NCI-H1694 (cell line): ENCODE measurements at regions not wholly inside any gene's neighbourhood (a gene's known extent, or its start where the extent isn't known, plus 50 kb on each side); places are given as distances from the start of the nearest gene placed in this dataset.
"Not testable (repeated sequence)": the region's sequence is repeated elsewhere in the genome, so short reads cannot be mapped to it uniquely, and the experiment has no call there.

ENCODE experiments used
- DNase-seq: peaks from one replicate; lab custom pipeline; 2025; lab: John Stamatoyannopoulos, UW

DNA sequence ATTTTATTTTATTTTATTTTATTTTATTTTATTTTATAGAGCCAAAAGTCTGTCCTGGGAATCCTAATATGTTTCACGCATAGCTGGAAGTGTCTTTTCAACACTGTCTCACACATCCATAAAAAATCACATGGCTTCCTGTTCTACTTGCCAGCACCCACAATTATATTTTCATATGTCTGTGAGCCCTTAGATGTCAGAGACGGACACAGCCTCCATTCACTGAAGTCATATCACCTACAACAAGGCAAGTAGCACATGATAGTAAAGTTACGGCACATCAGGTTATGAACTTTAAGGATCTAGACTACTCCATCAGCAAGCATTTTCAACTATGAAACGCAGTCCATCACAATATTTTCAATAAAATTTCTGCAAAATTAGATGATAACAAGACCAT, 168.4 kb downstream of the ZIC4 start:
- no peak for DNase-seq

- DNase-seq, result not testable (repeated sequence)
Measured at GRCh38 chr3:147231980-147232379, 174.4 kb downstream of the ZIC4 start.

DNA sequence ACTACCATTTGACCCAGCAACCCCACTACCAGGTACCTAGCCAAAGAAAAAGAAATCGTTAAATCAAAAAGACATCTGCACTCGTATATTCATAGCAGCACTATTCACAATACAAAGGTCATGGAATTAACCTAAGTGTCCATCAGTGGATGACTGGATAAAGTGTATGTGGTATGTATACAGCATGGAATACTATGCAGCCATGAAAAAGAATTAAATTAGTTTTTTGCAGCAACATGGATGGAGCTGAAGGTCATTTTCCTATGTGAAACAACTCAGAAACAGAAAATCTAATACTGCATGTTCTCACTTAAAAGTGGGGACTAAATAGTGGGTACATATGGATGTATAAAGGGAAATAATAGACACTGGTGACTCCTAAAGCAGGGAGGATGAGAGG, 175.2 kb downstream of the ZIC4 start:
- DNase-seq, result no peak

DNA sequence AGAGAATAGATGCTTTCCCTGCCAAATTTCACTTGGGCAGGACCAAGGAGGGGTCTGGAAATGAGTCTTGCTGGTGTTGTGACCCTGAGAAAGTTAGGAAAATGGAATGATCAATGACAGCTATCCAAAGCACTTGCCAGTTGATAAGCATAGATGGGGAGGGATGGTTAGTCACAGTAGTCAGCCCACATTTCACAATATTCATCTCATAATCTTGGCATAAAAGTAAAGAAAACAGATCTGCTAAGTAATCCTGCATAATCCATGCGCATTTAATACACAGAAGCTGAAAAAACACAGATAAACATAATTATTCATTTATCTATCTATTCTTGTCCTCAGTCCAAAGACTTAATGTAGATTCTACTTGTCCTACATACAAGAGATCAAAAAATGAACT, 184.1 kb downstream of the ZIC4 start:
- DNase-seq, result no peak

GRCh38 chr3:147218965-147219364, 187.4 kb downstream of the ZIC4 start:
- DNase-seq, result no peak

GRCh38 chr3:147216143-147216673, 190.1 kb downstream of the ZIC4 start:
- DNase-seq, result no peak

GRCh38 chr3:147215660-147216059, 190.7 kb downstream of the ZIC4 start:
- no peak for DNase-seq

DNA sequence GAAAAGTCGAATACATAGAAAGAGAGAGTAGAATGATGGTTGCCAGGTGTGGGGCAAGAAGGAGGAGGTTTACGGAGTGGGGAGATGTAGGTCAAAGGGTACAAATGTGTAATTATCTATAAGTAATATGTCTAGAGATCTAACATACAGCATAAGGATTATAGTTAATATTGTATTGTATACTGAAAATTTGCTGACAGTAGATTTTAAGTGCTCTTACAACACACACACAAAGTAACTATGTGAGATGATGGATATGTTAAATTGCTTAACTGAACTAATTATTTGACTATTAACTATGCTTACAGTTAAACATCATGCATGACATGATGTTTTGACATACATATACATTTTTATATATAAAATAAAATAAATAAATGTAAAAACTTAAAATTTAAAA, 192.7 kb downstream of the ZIC4 start:
- DNase-seq, result no peak

GRCh38 chr3:147210676-147211075, 195.7 kb downstream of the ZIC4 start:
- no peak for DNase-seq

- DNase-seq, result no peak
Measured at GRCh38 chr3:147201086-147201485, 205.3 kb downstream of the ZIC4 start.

DNA sequence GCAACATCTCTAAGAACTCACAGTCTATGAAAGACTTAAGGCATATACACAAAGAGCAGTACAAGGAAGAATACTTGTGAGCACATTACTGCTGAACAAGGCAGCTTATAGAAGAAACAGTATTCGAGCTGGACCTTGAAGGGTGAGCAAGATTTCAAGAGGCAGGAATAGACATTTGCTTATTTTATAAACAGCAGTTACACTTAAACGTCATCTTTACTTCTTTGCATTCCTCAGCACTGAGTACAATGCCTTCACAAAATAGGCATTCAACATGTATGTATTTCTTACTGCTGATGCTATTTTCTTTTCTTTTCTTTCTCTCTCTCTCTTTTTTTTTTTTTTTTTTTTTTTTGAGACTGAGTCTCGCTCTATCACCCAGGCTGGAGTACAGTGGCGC, 205.8 kb downstream of the ZIC4 start:
- DNase-seq, result no peak

GRCh38 chr3:147197739-147198138, 208.6 kb downstream of the ZIC4 start:
- DNase-seq, result no peak

- no peak for DNase-seq
Measured at GRCh38 chr3:147195887-147196286, 210.5 kb downstream of the ZIC4 start.

- peak; percentile 57 for DNase-seq
Measured at GRCh38 chr3:147191795-147192385, 214.5 kb downstream of the ZIC4 start.

DNA sequence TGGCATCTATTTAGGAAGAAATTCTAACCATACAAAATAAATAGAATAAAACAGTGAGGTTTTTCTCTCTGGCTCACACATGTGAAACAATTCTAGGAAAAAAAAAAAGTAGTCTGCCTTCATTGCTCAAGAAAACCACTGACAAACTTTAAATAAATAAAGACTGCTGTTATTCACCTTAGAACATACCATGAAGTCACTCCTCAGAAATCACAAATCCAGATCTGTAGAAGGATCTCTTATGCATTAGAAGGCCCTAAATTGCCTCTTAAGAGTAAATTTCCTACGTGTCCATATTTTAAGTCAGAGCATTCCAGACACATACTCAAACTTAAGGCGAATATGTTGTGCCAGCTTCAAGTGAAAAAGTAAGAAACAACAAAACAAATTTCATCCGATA, 217.3 kb downstream of the ZIC4 start:
- no peak for DNase-seq

DNA sequence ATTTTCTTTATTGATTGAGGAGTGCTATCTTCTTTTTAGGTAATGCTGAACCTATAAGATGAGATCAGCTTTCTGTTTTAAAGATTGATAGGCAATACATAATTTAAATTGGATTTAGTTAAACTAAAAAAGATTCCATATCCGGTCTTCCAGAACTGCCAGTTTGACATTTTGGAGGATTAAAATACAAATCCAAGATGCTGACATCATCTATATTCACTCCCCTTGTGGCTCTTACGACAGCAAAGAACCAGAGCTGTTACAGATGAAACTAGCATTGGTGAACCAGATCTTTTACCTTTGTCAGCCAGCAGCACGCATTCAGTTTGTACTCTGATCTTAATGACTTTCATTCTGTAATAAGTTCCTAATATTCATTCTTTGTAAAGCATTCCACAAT, 218.7 kb downstream of the ZIC4 start:
- DNase-seq, result no peak

GRCh38 chr3:147185781-147186180, 220.6 kb downstream of the ZIC4 start:
- DNase-seq, result no peak

DNA sequence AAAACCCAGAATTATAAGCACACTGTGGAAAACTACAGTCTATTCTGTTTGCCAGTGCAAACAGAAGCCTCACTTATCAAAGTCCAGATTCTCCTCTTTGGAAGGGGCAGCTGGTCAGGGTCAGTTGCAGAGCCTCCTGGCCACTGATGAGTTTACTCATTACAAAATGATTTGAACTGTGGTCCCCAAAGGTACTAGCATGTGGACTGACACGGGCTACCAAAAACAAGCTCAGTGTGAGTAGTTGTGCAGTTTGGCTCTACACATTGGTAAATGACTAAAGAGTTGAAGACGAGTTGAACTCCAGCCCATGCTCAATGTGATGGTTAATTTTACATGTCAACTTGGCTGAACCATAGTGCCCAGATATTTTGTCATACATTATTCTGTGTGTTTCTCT, 221.5 kb downstream of the ZIC4 start:
- no peak for DNase-seq

DNA sequence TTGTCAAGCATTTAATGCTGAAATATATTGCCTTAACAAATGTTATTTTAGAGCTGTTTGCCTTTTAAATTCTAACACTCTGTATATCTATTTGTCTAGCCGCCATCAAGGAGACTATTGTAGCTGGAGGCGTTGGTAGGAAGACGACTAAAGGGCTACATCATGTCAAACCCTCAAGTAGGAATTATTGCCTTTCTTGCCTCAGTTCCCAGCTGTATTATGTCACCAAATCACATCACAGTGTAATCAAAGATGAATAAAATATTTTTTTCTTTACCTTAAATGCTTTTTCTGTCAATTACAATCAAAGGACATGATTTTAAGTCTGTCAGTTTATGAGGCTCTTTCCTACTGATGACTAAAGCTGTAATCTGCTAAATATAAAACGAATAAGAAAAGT, 233.1 kb downstream of the ZIC4 start:
- DNase-seq, result no peak

DNA sequence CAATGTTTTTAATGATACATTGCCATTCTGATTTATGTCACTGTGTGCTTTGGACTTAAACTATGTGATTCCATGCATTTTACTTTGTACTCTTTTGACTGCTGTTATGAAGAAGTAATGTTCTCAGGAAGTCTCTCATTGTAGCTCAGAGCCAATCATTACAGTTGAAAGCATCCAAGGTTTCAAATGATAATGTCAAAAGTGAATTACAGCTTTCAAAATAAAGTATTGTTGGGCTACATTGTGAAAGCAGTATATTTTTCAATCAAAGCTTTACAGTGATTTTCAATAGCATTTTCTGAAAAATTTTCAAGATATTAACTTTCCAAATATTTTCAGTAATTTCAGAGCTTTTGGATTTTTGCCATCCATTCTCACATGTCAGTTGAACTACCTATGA, 243.6 kb downstream of the ZIC4 start:
- no peak for DNase-seq

DNA sequence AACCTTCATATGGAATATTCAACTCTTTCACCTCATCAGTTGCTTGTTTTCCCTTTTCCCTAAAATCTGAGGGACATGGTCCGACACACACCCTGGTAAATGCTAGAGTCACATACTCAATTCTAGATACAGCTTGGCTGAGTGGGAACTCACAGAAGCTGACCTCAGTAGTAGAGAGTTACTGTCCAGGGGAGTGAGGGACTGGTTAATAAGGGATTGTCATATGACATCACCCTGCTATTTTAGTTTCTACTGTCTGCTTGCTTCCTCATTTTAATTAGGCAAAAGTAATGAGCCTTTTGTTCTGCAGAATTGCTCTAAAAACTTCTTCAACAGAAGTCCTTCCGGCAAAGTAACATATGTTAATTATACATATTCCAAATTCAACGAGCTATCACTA, 244.5 kb downstream of the ZIC4 start:
- DNase-seq, result no peak

GRCh38 chr3:147160984-147161383, 245.4 kb downstream of the ZIC4 start:
- no peak for DNase-seq

- DNase-seq, result no peak
Measured at GRCh38 chr3:147159141-147159540, 247.2 kb downstream of the ZIC4 start.

DNA sequence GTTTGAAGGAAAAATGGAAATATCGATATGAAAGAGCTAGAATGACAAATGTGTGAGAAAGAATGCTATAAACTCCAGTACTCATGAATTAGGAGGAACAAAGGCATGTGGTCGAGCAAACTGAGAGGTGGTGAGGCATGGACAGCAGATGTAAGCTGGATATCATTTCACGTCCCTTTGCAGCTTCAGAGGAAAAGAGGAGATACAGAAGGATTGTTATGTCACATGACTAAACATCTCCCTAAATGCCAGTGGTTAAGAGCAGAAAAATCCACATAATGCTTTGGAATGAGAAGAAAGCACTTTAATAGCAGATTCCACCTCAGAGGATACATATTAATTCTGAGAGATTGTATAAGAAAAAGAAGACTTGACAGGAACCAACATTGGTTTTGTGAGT, 248.7 kb downstream of the ZIC4 start:
- no peak for DNase-seq

- not testable (repeated sequence) for DNase-seq
Measured at GRCh38 chr3:147154988-147155387, 251.4 kb downstream of the ZIC4 start.
